ENCODE measurements at regions not wholly inside any gene's neighbourhood (a gene's known extent, or its start where the extent isn't known, plus 50 kb on each side); places are given as distances from the start of the nearest gene placed in this dataset.

GRCh38 chr2:157036726-157037125 is 220.8 kb upstream of the GALNT5 start:
- no peaks in the 10 kb centered on the region for H3K79me1 ChIP-seq (ENCODE audit: low read depth in 1 of 2, low read length in 2 of 2)
- no peak overlapping the region for H3K27ac ChIP-seq (ENCODE audit: insufficient read depth, low read length)
- no peak overlapping the region for H3K56ac ChIP-seq (ENCODE audit: extremely low read depth, insufficient read depth, low read length)
- no peak overlapping the region for H3K23ac ChIP-seq (ENCODE audit: low read depth, low read length)
- H2BK20ac ChIP-seq (ENCODE audit: low read depth, low read length): no peak overlapping the region
- H2BK120ac ChIP-seq (ENCODE audit: low read depth, low read length): no peak overlapping the region
- H3K9me3 ChIP-seq (ENCODE audit: control insufficient read depth, insufficient read depth, low read length): no peaks in the 10 kb centered on the region
- dilution Hi-C loops (cut with HindIII; ENCODE audit: low sequenced_read_pairs, unreplicated experiment) (no loop called here), in situ Hi-C loops (cut with MboI; ENCODE audit: low sequenced_read_pairs) (no loop called here), intact Hi-C loops (cut with micrococcal nuclease) (no loop called here)
- no peak for TF ChIP-seq RAD21 (IDR thresholded peaks at IDR 0.05; ENCODE audit: low read length)
- no peak for TF ChIP-seq POLR2A (IDR thresholded peaks at IDR 0.05; ENCODE audit: low read depth, low read length)
- TF ChIP-seq RCOR1 (IDR thresholded peaks at IDR 0.05; ENCODE audit: insufficient replicate concordance, low read length): no peak
- TF ChIP-seq MAZ (IDR thresholded peaks at IDR 0.05; ENCODE audit: borderline replicate concordance, low read depth, low read length): no peak
- no peak for TF ChIP-seq NFE2L2 (IDR thresholded peaks at IDR 0.05; ENCODE audit: low read depth, low read length)
- no peak for TF ChIP-seq ELK1 (IDR thresholded peaks at IDR 0.05; ENCODE audit: borderline replicate concordance, low read depth, low read length)
- no peak for TF ChIP-seq FOS (IDR thresholded peaks at IDR 0.05; ENCODE audit: low read depth, low read length)
- no peak for TF ChIP-seq CHD1 (IDR thresholded peaks at IDR 0.05; ENCODE audit: low read depth, low read length)
- no peak for TF ChIP-seq MAFK (IDR thresholded peaks at IDR 0.05; ENCODE audit: low read depth, low read length)
- no peak for TF ChIP-seq CTCF (conservative IDR thresholded peaks at IDR 0.05; ENCODE audit: low read depth, low read length)
- TF ChIP-seq CEBPB (IDR thresholded peaks at IDR 0.05; ENCODE audit: low read depth, low read length): no peak
- TF ChIP-seq, protein P1, sequence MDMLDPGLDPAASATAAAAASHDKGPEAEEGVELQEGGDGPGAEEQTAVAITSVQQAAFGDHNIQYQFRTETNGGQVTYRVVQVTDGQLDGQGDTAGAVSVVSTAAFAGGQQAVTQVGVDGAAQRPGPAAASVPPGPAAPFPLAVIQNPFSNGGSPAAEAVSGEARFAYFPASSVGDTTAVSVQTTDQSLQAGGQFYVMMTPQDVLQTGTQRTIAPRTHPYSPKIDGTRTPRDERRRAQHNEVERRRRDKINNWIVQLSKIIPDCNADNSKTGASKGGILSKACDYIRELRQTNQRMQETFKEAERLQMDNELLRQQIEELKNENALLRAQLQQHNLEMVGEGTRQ (IDR thresholded peaks at IDR 0.05; ENCODE audit: low read depth, low read length): no peak
- TF ChIP-seq MXI1 (IDR thresholded peaks at IDR 0.05; ENCODE audit: borderline replicate concordance, low read depth, low read length): no peak
- TF ChIP-seq SMC3 (IDR thresholded peaks at IDR 0.05; ENCODE audit: low read depth, low read length): no peak
- H3K9me1 ChIP-seq (ENCODE audit: insufficient read depth, low read length): no peaks in the 10 kb centered on the region
- no peak overlapping the region for H4K5ac ChIP-seq (ENCODE audit: low read depth, low read length)
- H3K27me3 ChIP-seq (ENCODE audit: control insufficient read depth, insufficient read depth, low read length): no peaks in the 10 kb centered on the region
- no peak overlapping the region for H2AFZ ChIP-seq (replicated peaks; ENCODE audit: low read length, poor library complexity)
- no peaks in the 10 kb centered on the region for H3K36me3 ChIP-seq (ENCODE audit: control insufficient read depth, insufficient read depth, low read length)
- no peak overlapping the region for H3K18ac ChIP-seq (ENCODE audit: low read depth, low read length)
- no peak overlapping the region for H3K9ac ChIP-seq (ENCODE audit: low read depth, low read length)
- H2AK9ac ChIP-seq (replicated peaks; ENCODE audit: low read depth, low read length, poor library complexity): no peak overlapping the region
- no TSS peak for BruUV-seq (replicated peaks)
- no peak overlapping the region for H2AK5ac ChIP-seq (ENCODE audit: low read depth, low read length)
- no peak overlapping the region for H3K4ac ChIP-seq (ENCODE audit: low read depth, low read length)
- DNase-seq: no peak
- no peaks in the 10 kb centered on the region for H4K20me1 ChIP-seq (ENCODE audit: insufficient read depth, low read length)
- ATAC-seq (ENCODE audit: low read depth): no peak
- no peak overlapping the region for H3K4me3 ChIP-seq (ENCODE audit: insufficient read depth, low read depth, low read length)
- WGBS, 2 experiments (ENCODE audit: extremely low coverage in 2 of 2, insufficient read length in 1 of 2): 100% methylated on average over 1 of the region's 2 CpGs; no CpG with 5 or more reads in 1 of the 2 experiments
- H3K4me1 ChIP-seq (ENCODE audit: control insufficient read depth, insufficient read depth, low read length): peaks cover 2% of the 10 kb centered on the region; the same call in 1 of the 2 replicates
- H2BK5ac ChIP-seq (ENCODE audit: low read depth, low read length, poor library complexity, severe bottlenecking): no peak overlapping the region
- H2BK15ac ChIP-seq (ENCODE audit: low read depth, low read length): no peak overlapping the region
- no peak overlapping the region for H4K8ac ChIP-seq (ENCODE audit: low read depth in 2 of 2, low read length in 2 of 2)
- ChIA-PET POLR2A (ENCODE audit: unreplicated experiment) (no interaction called here), CTCF (no interaction called here)
- no peak overlapping the region for H3K4me2 ChIP-seq (ENCODE audit: low read depth, low read length)
- H4K91ac ChIP-seq (ENCODE audit: insufficient read depth, low read depth, low read length): no peak overlapping the region
- H3K14ac ChIP-seq (replicated peaks; ENCODE audit: low read depth, low read length): no peak overlapping the region

Measured in IMR-90 (cell line).